Left lung (tissue), 4 donors: ENCODE measurements at regions not wholly inside any gene's neighbourhood (a gene's known extent, or its start where the extent isn't known, plus 50 kb on each side); places are given as distances from the start of the nearest gene placed in this dataset.

Experiments
- ATAC-seq: fragments of 200-7000 bp; cut with Tn5 transposase; one replicate; pipeline ENCODE4 v1.9.1; 2020; ENCODE audit warnings: moderate library complexity
- DNase-seq, 4 donors: peaks; one replicate each; pipeline ENCODE4 v3.0.0-alpha.2; 2013 to 2020
- H3K27ac ChIP-seq, 2 donors: fragments of 200-600 bp; sonication (generic) in 1 of 2; one replicate each; pipeline versions ENCODE4 v1.5.0 to v1.8.0; 2020 to 2021
- H3K27me3 ChIP-seq, 2 donors: fragments of 200-600 bp; sonication (generic) in 1 of 2; one replicate each; pipeline versions ENCODE4 v1.5.0 to v1.8.0; 2020 to 2021
- H3K36me3 ChIP-seq, 2 donors: fragments of 200-600 bp; sonication (generic) in 1 of 2; one replicate each; pipeline versions ENCODE4 v1.5.0 to v1.8.0; 2020 to 2021
- H3K4me1 ChIP-seq, 2 donors: fragments of 200-600 bp; one replicate each; pipeline ENCODE4 v1.8.0; 2021
- H3K4me3 ChIP-seq, 2 donors: fragments of 200-600 bp; sonication (generic) in 1 of 2; one replicate each; pipeline versions ENCODE4 v1.5.0 to v1.8.0; 2020 to 2021; ENCODE audit warnings: mild to moderate bottlenecking in 1 of 2
- H3K9me3 ChIP-seq, 2 donors: fragments of 200-600 bp; sonication (generic) in 1 of 2; one replicate each; pipeline versions ENCODE4 v1.5.0 to v1.8.0; 2020 to 2021
- intact Hi-C, 2 donors: fragments of 100-400 bp; cut with DNase I; formaldehyde crosslinking; loops; one replicate each; pipeline versions ENCODE4 v1.11.2 to v1.14.2; 2022
- TF ChIP-seq, protein P1 (sequence below), 2 donors: fragments of 200-600 bp; sonication (generic) in 1 of 2; IDR thresholded peaks; one replicate each; pipeline versions ENCODE4 v1.5.0 to v1.8.0; 2021; ENCODE audit warnings: antibody characterized with exemption in 2 of 2
- donor health status: DM: no; HTN: yes; CAD: no.
- donor health status: DM: no; HTN: no; CAD: no.

DNA sequence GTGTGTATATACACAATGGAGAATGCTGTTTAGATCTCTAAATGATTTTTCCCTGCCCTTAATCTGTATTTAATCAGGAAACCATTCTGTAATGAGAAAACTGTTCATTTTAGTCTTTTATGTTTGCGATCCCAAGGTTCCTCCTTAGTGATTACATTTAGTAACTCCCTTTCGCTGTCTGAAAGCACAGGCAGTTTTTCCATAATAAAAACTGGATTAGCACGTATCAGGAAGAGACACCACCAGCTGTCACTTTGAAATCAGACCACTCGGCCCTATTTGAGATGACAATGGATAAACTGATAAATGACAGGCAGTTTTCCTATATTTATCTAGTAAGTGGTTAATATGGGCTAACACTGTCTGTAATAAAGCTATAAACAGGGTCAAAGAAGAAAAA lies 370.9 kb downstream of the NR4A2 start:
- no peaks in the 10 kb centered on the region for H3K4me1 ChIP-seq
- H3K9me3 ChIP-seq: no peaks in the 10 kb centered on the region
- TF ChIP-seq, protein P1, sequence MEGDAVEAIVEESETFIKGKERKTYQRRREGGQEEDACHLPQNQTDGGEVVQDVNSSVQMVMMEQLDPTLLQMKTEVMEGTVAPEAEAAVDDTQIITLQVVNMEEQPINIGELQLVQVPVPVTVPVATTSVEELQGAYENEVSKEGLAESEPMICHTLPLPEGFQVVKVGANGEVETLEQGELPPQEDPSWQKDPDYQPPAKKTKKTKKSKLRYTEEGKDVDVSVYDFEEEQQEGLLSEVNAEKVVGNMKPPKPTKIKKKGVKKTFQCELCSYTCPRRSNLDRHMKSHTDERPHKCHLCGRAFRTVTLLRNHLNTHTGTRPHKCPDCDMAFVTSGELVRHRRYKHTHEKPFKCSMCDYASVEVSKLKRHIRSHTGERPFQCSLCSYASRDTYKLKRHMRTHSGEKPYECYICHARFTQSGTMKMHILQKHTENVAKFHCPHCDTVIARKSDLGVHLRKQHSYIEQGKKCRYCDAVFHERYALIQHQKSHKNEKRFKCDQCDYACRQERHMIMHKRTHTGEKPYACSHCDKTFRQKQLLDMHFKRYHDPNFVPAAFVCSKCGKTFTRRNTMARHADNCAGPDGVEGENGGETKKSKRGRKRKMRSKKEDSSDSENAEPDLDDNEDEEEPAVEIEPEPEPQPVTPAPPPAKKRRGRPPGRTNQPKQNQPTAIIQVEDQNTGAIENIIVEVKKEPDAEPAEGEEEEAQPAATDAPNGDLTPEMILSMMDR (IDR thresholded peaks at IDR 0.05): no peak
- DNase-seq (no peak), ATAC-seq (no peak)
- no peak overlapping the region for H3K27ac ChIP-seq
- H3K4me3 ChIP-seq: no peak overlapping the region
- H3K36me3 ChIP-seq: no peaks in the 10 kb centered on the region
- intact Hi-C loops: no loop called here
- H3K27me3 ChIP-seq: no peaks in the 10 kb centered on the region

DNA sequence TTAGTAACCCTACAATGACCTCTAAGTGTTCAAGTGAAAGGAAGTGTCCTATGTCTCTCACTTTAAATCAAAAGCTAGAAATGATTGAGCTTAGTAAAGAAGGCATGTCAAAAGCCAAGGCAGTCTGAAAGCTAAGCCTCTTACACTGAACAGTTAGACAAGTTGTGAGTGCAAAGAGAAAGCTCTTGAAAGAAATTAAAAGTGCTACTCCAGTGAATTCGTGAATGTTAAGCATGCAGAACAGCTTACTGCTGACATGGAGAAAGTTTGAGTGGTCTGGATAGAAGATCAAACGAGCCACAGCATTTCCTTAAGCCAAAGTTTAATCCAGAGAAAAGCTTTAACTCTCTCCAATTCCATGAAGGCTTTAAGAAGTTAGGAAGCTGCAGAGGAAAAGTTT lies 373.7 kb downstream of the NR4A2 start:
- ATAC-seq (peak; percentile 89), DNase-seq (peak in 2 of 4 donors; percentile 6 to 28)
- Histone ChIP-seq H3K27ac (no peak overlapping the region), H3K36me3 (no peaks in the 10 kb centered on the region), H3K9me3 (no peaks in the 10 kb centered on the region), H3K4me1 (no peaks in the 10 kb centered on the region), H3K27me3 (no peaks in the 10 kb centered on the region), H3K4me3 (no peak overlapping the region)
- intact Hi-C loops: no loop called here
- TF ChIP-seq, protein P1 (IDR thresholded peaks at IDR 0.05): no peak

DNA sequence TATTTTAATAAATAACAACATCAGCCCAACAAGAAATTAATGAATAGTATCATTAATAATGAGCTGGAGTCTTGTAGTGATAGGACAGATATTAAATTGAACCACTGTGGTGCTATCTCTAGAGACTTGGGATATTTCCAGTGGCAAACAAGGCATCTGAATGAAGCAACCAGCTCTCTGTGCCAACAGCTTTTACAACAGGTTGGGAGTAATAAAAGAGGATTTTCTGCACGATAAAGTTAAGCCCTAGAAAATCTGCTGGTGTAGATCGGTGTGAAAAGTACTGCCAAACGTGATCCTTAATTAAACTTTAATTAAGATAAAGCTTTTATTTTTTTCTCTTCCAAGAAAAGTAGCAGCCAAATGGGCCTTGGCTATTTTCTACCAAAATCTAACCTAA lies 385.5 kb downstream of the NR4A2 start:
- DNase-seq: no peak
- peaks cover 0 to 5% of the 10 kb centered on the region in 2 donors for H3K9me3 ChIP-seq
- TF ChIP-seq, protein P1 (IDR thresholded peaks at IDR 0.05): no peak
- H3K27ac ChIP-seq: no peak overlapping the region
- H3K27me3 ChIP-seq: no peaks in the 10 kb centered on the region
- H3K36me3 ChIP-seq: no peaks in the 10 kb centered on the region
- intact Hi-C loops: no loop called here
- H3K4me3 ChIP-seq: no peak overlapping the region
- H3K4me1 ChIP-seq: no peaks in the 10 kb centered on the region
- no peak for ATAC-seq

DNA sequence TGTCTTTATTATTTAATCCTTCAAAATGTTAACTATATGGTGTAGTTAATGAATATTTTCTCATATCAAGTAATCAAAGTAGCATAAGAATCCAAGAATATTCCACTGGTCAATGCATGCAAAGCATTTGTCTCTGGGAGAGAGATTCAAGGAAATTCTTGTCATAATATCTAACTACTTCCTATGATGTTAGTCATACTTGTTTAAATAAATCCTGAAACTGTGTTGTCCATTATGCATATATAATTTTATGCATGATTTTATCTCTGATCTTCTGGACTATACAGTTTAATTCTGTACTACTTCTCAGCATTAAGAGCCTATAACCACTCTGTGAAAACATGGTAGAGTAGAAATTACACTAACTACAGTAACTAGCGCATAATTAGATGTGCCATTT lies 388.3 kb downstream of the NR4A2 start:
- Histone ChIP-seq H3K4me1 (no peaks in the 10 kb centered on the region), H3K27ac (no peak overlapping the region), H3K4me3 (no peak overlapping the region), H3K27me3 (no peaks in the 10 kb centered on the region), H3K9me3 (peaks cover 0 to 5% of the 10 kb centered on the region in 2 donors), H3K36me3 (no peaks in the 10 kb centered on the region)
- DNase-seq (no peak), ATAC-seq (no peak)
- TF ChIP-seq, protein P1 (IDR thresholded peaks at IDR 0.05): no peak
- intact Hi-C loops: no loop called here

DNA sequence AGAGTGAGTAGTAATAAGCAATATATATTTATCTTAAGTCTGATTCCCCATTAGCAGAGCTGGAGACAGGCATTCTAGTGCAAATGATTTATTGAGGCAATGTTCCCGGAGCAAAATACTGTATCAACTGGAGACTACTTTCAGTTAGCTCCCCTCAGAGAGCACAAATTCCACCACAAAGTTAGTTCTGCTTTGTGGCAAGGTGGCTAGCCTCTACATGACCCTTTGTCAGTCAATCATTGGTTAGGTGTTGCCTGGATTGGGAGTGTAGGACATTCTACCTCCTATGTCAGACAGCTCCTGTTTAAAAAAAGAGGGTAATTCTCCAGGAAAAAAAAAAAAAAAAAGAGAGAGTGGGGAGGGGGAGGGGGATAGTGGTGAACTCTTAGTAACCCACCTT lies 402.2 kb downstream of the NR4A2 start:
- TF ChIP-seq, protein P1 (IDR thresholded peaks at IDR 0.05): no peak

More for the DNA sequence above, 402.2 kb downstream of the NR4A2 start:
- H3K27me3 ChIP-seq: no peaks in the 10 kb centered on the region
- peaks cover 0 to 22% of the 10 kb centered on the region in 2 donors for H3K9me3 ChIP-seq
- H3K27ac ChIP-seq: no peak overlapping the region
- DNase-seq (no peak), ATAC-seq (no peak)
- no peak overlapping the region for H3K4me3 ChIP-seq
- no peaks in the 10 kb centered on the region for H3K4me1 ChIP-seq
- H3K36me3 ChIP-seq: no peaks in the 10 kb centered on the region
- intact Hi-C loops: no loop called here
